Fibroblast of peridontal ligament (primary cell): ENCODE measurements at regions not wholly inside any gene's neighbourhood (a gene's known extent, or its start where the extent isn't known, plus 50 kb on each side); places are given as distances from the start of the nearest gene placed in this dataset.
A peak's percentile ranks its signal among the peaks of the same experiment; 100 is the strongest.

Experiments
- DNase-seq: peaks from one replicate; pipeline ENCODE4 v3.0.0-alpha.2; 2010; ENCODE audit errors: extremely low read depth

- DNase-seq, result no peak
These were observed 161.7 kb upstream of the PLEKHA5 start for GRCh38 chr12:18967814-18968213.

- DNase-seq, result no peak
These were observed 160.0 kb upstream of the PLEKHA5 start for GRCh38 chr12:18969512-18969911.

- no peak for DNase-seq
These were observed 158.9 kb upstream of the PLEKHA5 start for GRCh38 chr12:18970603-18971002.

GRCh38 chr12:18971932-18972331 is 157.6 kb upstream of the PLEKHA5 start:
- DNase-seq, result no peak

GRCh38 chr12:18975933-18976332 is 153.6 kb upstream of the PLEKHA5 start:
- DNase-seq, result no peak

GRCh38 chr12:18979401-18980126 is 150.0 kb upstream of the PLEKHA5 start:
- no peak for DNase-seq

- no peak for DNase-seq
These were observed 147.8 kb upstream of the PLEKHA5 start for GRCh38 chr12:18981732-18982131.

- DNase-seq, result no peak
These were observed 147.1 kb upstream of the PLEKHA5 start for GRCh38 chr12:18982226-18982949.

GRCh38 chr12:18983854-18984253 is 145.7 kb upstream of the PLEKHA5 start:
- DNase-seq, result no peak

GRCh38 chr12:18990856-18991255 is 138.7 kb upstream of the PLEKHA5 start:
- DNase-seq, result no peak

GRCh38 chr12:18992336-18992735 is 137.2 kb upstream of the PLEKHA5 start:
- no peak for DNase-seq

- DNase-seq, result peak; percentile 84
These were observed 130.9 kb upstream of the PLEKHA5 start for GRCh38 chr12:18998343-18999261.

- DNase-seq, result no peak
These were observed 128.7 kb upstream of the PLEKHA5 start for GRCh38 chr12:19000836-19001235.

- DNase-seq, result peak; percentile 17
These were observed 127.3 kb upstream of the PLEKHA5 start for GRCh38 chr12:19002216-19002615.

- no peak for DNase-seq
These were observed 126.4 kb upstream of the PLEKHA5 start for GRCh38 chr12:19003141-19003540.

GRCh38 chr12:19003987-19004619 is 125.4 kb upstream of the PLEKHA5 start:
- DNase-seq, result no peak

GRCh38 chr12:19005257-19005801 is 124.2 kb upstream of the PLEKHA5 start:
- DNase-seq, result no peak

- DNase-seq, result no peak
These were observed 122.9 kb upstream of the PLEKHA5 start for GRCh38 chr12:19006626-19007137.

GRCh38 chr12:19008102-19008501 is 121.4 kb upstream of the PLEKHA5 start:
- DNase-seq, result no peak

- no peak for DNase-seq
These were observed 119.4 kb upstream of the PLEKHA5 start for GRCh38 chr12:19010087-19010486.

GRCh38 chr12:19010726-19011125 is 118.8 kb upstream of the PLEKHA5 start:
- DNase-seq, result no peak
